Psoas muscle (tissue), 7 donors: ENCODE measurements at regions not wholly inside any gene's neighbourhood (a gene's known extent, or its start where the extent isn't known, plus 50 kb on each side); places are given as distances from the start of the nearest gene placed in this dataset.

Source experiments
- ATAC-seq, 4 donors: fragments of 200-7000 bp; cut with Tn5 transposase; one replicate each; pipeline ENCODE4 v1.9.1; 2020; ENCODE audit warnings: moderate library complexity in 3 of 4, mild to moderate bottlenecking in 2 of 4
- DNase-seq, 2 donors: peaks; one replicate each; pipeline ENCODE4 v3.0.0-alpha.2; 2020
- H3K27ac ChIP-seq: fragments of 200-600 bp; one replicate; pipeline ENCODE4 v1.8.0; 2022
- H3K27me3 ChIP-seq, 3 donors: fragments of 200-600 bp in 1 of 3; one replicate each; pipeline versions ENCODE4 v1.6.1 to v1.8.0; 2013 to 2022; ENCODE audit warnings: low read length in 2 of 3, mild to moderate bottlenecking in 2 of 3, moderate library complexity in 1 of 3; ENCODE audit not compliant: insufficient read depth in 3 of 3
- H3K36me3 ChIP-seq, 2 donors: fragments of 200-600 bp in 1 of 2; one replicate each; pipeline versions ENCODE4 v1.6.1 to v1.8.0; 2013 to 2022; ENCODE audit warnings: low read depth in 1 of 2, mild to moderate bottlenecking in 1 of 2, moderate library complexity in 1 of 2; ENCODE audit not compliant: insufficient read depth in 1 of 2
- H3K4me1 ChIP-seq: fragments of 200-600 bp; one replicate; pipeline ENCODE4 v1.8.0; 2022
- H3K4me3 ChIP-seq: fragments of 200-600 bp; one replicate; pipeline ENCODE4 v1.8.0; 2022; ENCODE audit warnings: mild to moderate bottlenecking
- H3K9me3 ChIP-seq: fragments of 200-600 bp; one replicate; pipeline ENCODE4 v1.8.0; 2022
- CTCF ChIP-seq: fragments of 200-600 bp; IDR thresholded peaks from one replicate; pipeline ENCODE4 v1.8.0; 2022; ENCODE audit warnings: antibody characterized with exemption
- WGBS, 3 donors: extraction: QIAGEN DNeasy Blood & Tissue Kit; methylation state at CpG; one replicate each; pipeline versions ENCODE4 v1.1.6 to v1.1.7; 2013; 5-methylcytosine and 5-hydroxymethylcytosine counted together
- intact Hi-C, 2 donors: fragments of 100-400 bp; cut with DNase I; formaldehyde crosslinking; loops; one replicate each; pipeline versions ENCODE4 v1.11.0 to v1.14.2; 2022
- donor health status: healthy with polysubstance abuse.
- donor health status: DM: no; HTN: no; CAD: no; lungs with moderate emphysema.
- donor health status: Bipolar disorder and iron deficiency.
- donor health status: healthy.
- donor health status: DM: yes; HTN: yes; CAD: no.
- donor health status: DM: no; HTN: no; CAD: no.
- donor health status: DM: yes; HTN: yes; CAD: no.

- Histone ChIP-seq H3K27me3 (no peaks in the 10 kb centered on the region), H3K4me3 (no peak overlapping the region), H3K9me3 (no peaks in the 10 kb centered on the region), H3K27ac (no peak overlapping the region), H3K36me3 (no peaks in the 10 kb centered on the region), H3K4me1 (no peaks in the 10 kb centered on the region)
- intact Hi-C loops = loop anchor here in 1 of 2 donors (10.0 kb wide), 1 partner anchor 309 kb away; no protein-coding TSS in a partner anchor
- 80 to 82% (median 82%) methylated on average over 9 of the region's 9 CpGs for WGBS, 3 donors
- DNase-seq = no peak
- TF ChIP-seq CTCF = no peak
- no peak for ATAC-seq
Measured at GRCh38 chr4:114385195-114385985, 213.2 kb upstream of the UGT8 start.

- Histone ChIP-seq H3K4me1 (no peaks in the 10 kb centered on the region), H3K4me3 (no peak overlapping the region), H3K27me3 (no peaks in the 10 kb centered on the region), H3K36me3 (no peaks in the 10 kb centered on the region), H3K9me3 (no peaks in the 10 kb centered on the region), H3K27ac (no peak overlapping the region)
- ATAC-seq = no peak
- TF ChIP-seq CTCF = peak; percentile 31
- no peak for DNase-seq
- WGBS, 3 donors = 37 to 43% (median 41%) methylated on average over 5 of the region's 5 CpGs
- intact Hi-C loops = loop anchor here in 1 of 2 donors (10.0 kb wide), 1 partner anchor 308 kb away; no protein-coding TSS in a partner anchor
Measured at GRCh38 chr4:114386637-114387233, 211.9 kb upstream of the UGT8 start.

- Histone ChIP-seq H3K27me3 (no peaks in the 10 kb centered on the region), H3K4me3 (no peak overlapping the region), H3K9me3 (no peaks in the 10 kb centered on the region), H3K27ac (no peak overlapping the region), H3K4me1 (no peaks in the 10 kb centered on the region), H3K36me3 (no peaks in the 10 kb centered on the region)
- intact Hi-C loops = loop anchor here in 1 of 2 donors (10.0 kb wide), 1 partner anchor 306 kb away; no protein-coding TSS in a partner anchor
- WGBS, 3 donors = 53 to 58% (median 54%) methylated on average over 9 of the region's 9 CpGs
- TF ChIP-seq CTCF = no peak
- DNase-seq (no peak), ATAC-seq (no peak)
Measured at GRCh38 chr4:114389070-114389685, 209.4 kb upstream of the UGT8 start.

- intact Hi-C loops = no loop called here
Measured at GRCh38 chr4:114393295-114394038, 205.1 kb upstream of the UGT8 start.

More at GRCh38 chr4:114393295-114394038, 205.1 kb upstream of the UGT8 start:
- Histone ChIP-seq H3K27me3 (no peaks in the 10 kb centered on the region), H3K36me3 (no peaks in the 10 kb centered on the region), H3K4me3 (no peak overlapping the region), H3K4me1 (no peaks in the 10 kb centered on the region), H3K27ac (no peak overlapping the region), H3K9me3 (no peaks in the 10 kb centered on the region)
- ATAC-seq (no peak), DNase-seq (no peak)
- 69 to 82% (median 76%) methylated on average over 3 of the region's 3 CpGs for WGBS, 3 donors
- TF ChIP-seq CTCF = no peak
